Fibroblast of lung (primary cell): ENCODE measurements at regions not wholly inside any gene's neighbourhood (a gene's known extent, or its start where the extent isn't known, plus 50 kb on each side); places are given as distances from the start of the nearest gene placed in this dataset.
"Not testable (repeated sequence)": the region's sequence is repeated elsewhere in the genome, so short reads cannot be mapped to it uniquely, and the experiment has no call there.

Experiments
- CTCF ChIP-seq, 2 donors: IDR thresholded peaks in 1 of 2; conservative IDR thresholded peaks in 1 of 2; 1 replicate in 1 of 2; 2 replicates in 1 of 2; pipeline ENCODE4 v1.5.1; 2011 to 2012; ENCODE audit warnings: low read length in 2 of 2, control low read depth in 1 of 2, inconsistent platforms in 1 of 2, low read depth in 1 of 2, mild to moderate bottlenecking in 1 of 2
- EZH2 ChIP-seq: IDR thresholded peaks from 2 replicates; pipeline ENCODE4 v1.5.1; 2012; ENCODE audit warnings: low read length, control low read depth, mild to moderate bottlenecking; ENCODE audit errors: missing control alignments

- TF ChIP-seq EZH2; CTCF (conservative IDR thresholded peaks at IDR 0.05 in 1 of 2, IDR thresholded peaks at IDR 0.05 in 1 of 2; ENCODE audit: low read depth in 1 of 2, low read length in 2 of 2): not testable (repeated sequence)
Measured at GRCh38 chr2:192507836-192508450, 313.2 kb upstream of the TMEFF2 start.
